Thyroid gland (tissue), 4 donors: ENCODE measurements at regions not wholly inside any gene's neighbourhood (a gene's known extent, or its start where the extent isn't known, plus 50 kb on each side); places are given as distances from the start of the nearest gene placed in this dataset.

Source experiments
- DNase-seq, 2 donors: peaks; one replicate each; pipeline ENCODE4 v3.0.0-alpha.2; 2019
- H3K27ac ChIP-seq, 3 donors: fragments of 200-600 bp; sonication (generic); 1 replicate in 2 of 3; 2 replicates in 1 of 3; pipeline ENCODE4 v1.5.1; 2016 to 2019; ENCODE audit warnings: mild to moderate bottlenecking in 1 of 3, moderate library complexity in 1 of 3
- H3K27me3 ChIP-seq: fragments of 200-600 bp; sonication (generic); one replicate; pipeline ENCODE4 v1.5.1; 2019
- H3K36me3 ChIP-seq, 2 donors: fragments of 200-600 bp; sonication (generic); one replicate each; pipeline ENCODE4 v1.5.1; 2016 to 2019
- H3K4me1 ChIP-seq, 2 donors: fragments of 200-600 bp; sonication (generic); one replicate each; pipeline ENCODE4 v1.5.1; 2017 to 2019
- H3K4me3 ChIP-seq, 3 donors: fragments of 200-600 bp; sonication (generic); replicated peaks in 1 of 3; 1 replicate in 2 of 3; 2 replicates in 1 of 3; pipeline ENCODE4 v1.5.1; 2016; ENCODE audit warnings: mild to moderate bottlenecking in 1 of 3
- H3K9me3 ChIP-seq: fragments of 200-600 bp; sonication (generic); one replicate; pipeline ENCODE4 v1.5.1; 2017
- CTCF ChIP-seq, 6 experiments: fragments of 200-600 bp in 3 of 6; fragments of 450-650 bp in 3 of 6; sonication (generic) in 3 of 6; IDR thresholded peaks; one replicate each; pipeline ENCODE4 v1.5.1; 2016 to 2019; ENCODE audit warnings: antibody characterized with exemption in 6 of 6, mild to moderate bottlenecking in 2 of 6, inconsistent platforms in 1 of 6, moderate library complexity in 1 of 6
- POLR2A ChIP-seq, 2 donors: fragments of 450-650 bp; IDR thresholded peaks; one replicate each; pipeline ENCODE4 v1.6.1; 2017; ENCODE audit warnings: antibody characterized with exemption in 2 of 2, mild to moderate bottlenecking in 2 of 2, moderate library complexity in 1 of 2
- WGBS, 2 donors: methylation state at CpG; one replicate each; pipeline ENCODE4 v1.1.5; 2017; 5-methylcytosine and 5-hydroxymethylcytosine counted together
- intact Hi-C: fragments of 100-400 bp; cut with DNase I; formaldehyde crosslinking; loops from one replicate; pipeline ENCODE4 v1.15.1; 2023

GRCh38 chr1:80418134-80418533 lies 1382.6 kb upstream of the ADGRL2 start:
- intact Hi-C loops: no loop called here

GRCh38 chr1:80417671-80418070 lies 1383.1 kb upstream of the ADGRL2 start:
- no peak for DNase-seq
- intact Hi-C loops: no loop called here
- no peak for TF ChIP-seq CTCF (IDR thresholded peaks at IDR 0.05)
- TF ChIP-seq POLR2A (IDR thresholded peaks at IDR 0.05): no peak
- Histone ChIP-seq H3K9me3 (no peaks in the 10 kb centered on the region), H3K36me3 (no peaks in the 10 kb centered on the region), H3K27me3 (no peaks in the 10 kb centered on the region), H3K4me3 (no peak overlapping the region), H3K4me1 (no peaks in the 10 kb centered on the region), H3K27ac (no peak overlapping the region)
- 90 to 91% methylated on average over 1 of the region's 1 CpG for WGBS, 2 donors

More at GRCh38 chr1:80418134-80418533, 1382.6 kb upstream of the ADGRL2 start:
- Histone ChIP-seq H3K27ac (no peak overlapping the region), H3K9me3 (no peaks in the 10 kb centered on the region), H3K4me3 (no peak overlapping the region), H3K36me3 (no peaks in the 10 kb centered on the region), H3K27me3 (no peaks in the 10 kb centered on the region), H3K4me1 (no peaks in the 10 kb centered on the region)
- TF ChIP-seq POLR2A (IDR thresholded peaks at IDR 0.05): no peak
- TF ChIP-seq CTCF (IDR thresholded peaks at IDR 0.05): no peak
- 85 to 87% methylated on average over 1 of the region's 1 CpG for WGBS, 2 donors
- no peak for DNase-seq

GRCh38 chr1:80413969-80414368 lies 1386.8 kb upstream of the ADGRL2 start:
- Histone ChIP-seq H3K4me1 (no peaks in the 10 kb centered on the region), H3K4me3 (no peak overlapping the region), H3K27ac (no peak overlapping the region), H3K36me3 (no peaks in the 10 kb centered on the region), H3K9me3 (no peaks in the 10 kb centered on the region), H3K27me3 (no peaks in the 10 kb centered on the region)
- 86 to 87% methylated on average over 1 of the region's 1 CpG for WGBS, 2 donors
- intact Hi-C loops: no loop called here
- TF ChIP-seq POLR2A (IDR thresholded peaks at IDR 0.05) (no peak), CTCF (IDR thresholded peaks at IDR 0.05) (no peak)
- DNase-seq: no peak

GRCh38 chr1:80410233-80410632 lies 1390.5 kb upstream of the ADGRL2 start:
- intact Hi-C loops: no loop called here
- no peak for TF ChIP-seq POLR2A (IDR thresholded peaks at IDR 0.05)
- no peak for TF ChIP-seq CTCF (IDR thresholded peaks at IDR 0.05)
- 85 to 92% methylated on average over 4 of the region's 4 CpGs for WGBS, 2 donors

GRCh38 chr1:80403471-80403893 lies 1397.0 kb upstream of the ADGRL4 start:
- H3K4me3 ChIP-seq: no peak overlapping the region
- no peak for TF ChIP-seq CTCF (IDR thresholded peaks at IDR 0.05)
- no peak for TF ChIP-seq POLR2A (IDR thresholded peaks at IDR 0.05)
- no peaks in the 10 kb centered on the region for H3K4me1 ChIP-seq
- H3K9me3 ChIP-seq: no peaks in the 10 kb centered on the region
- H3K27me3 ChIP-seq: no peaks in the 10 kb centered on the region
- 83 to 94% methylated on average over 4 of the region's 4 CpGs for WGBS, 2 donors
- intact Hi-C loops: no loop called here
- DNase-seq: no peak
- H3K27ac ChIP-seq: no peak overlapping the region
- H3K36me3 ChIP-seq: no peaks in the 10 kb centered on the region

More at GRCh38 chr1:80410233-80410632, 1390.5 kb upstream of the ADGRL2 start:
- H3K9me3 ChIP-seq: no peaks in the 10 kb centered on the region
- no peaks in the 10 kb centered on the region for H3K27me3 ChIP-seq
- H3K27ac ChIP-seq: no peak overlapping the region
- no peaks in the 10 kb centered on the region for H3K4me1 ChIP-seq
- no peaks in the 10 kb centered on the region for H3K36me3 ChIP-seq
- H3K4me3 ChIP-seq: no peak overlapping the region
- DNase-seq: no peak
